MM.1S (cell line): ENCODE measurements at regions not wholly inside any gene's neighbourhood (a gene's known extent, or its start where the extent isn't known, plus 50 kb on each side); places are given as distances from the start of the nearest gene placed in this dataset.

Source experiments
- DNase-seq: peaks from one replicate; pipeline ENCODE4 v3.0.0-alpha.2; 2015
- H2AFZ ChIP-seq: fragments of 300-600 bp; sonication (generic); 2 replicates; pipeline ENCODE4 v1.6.0; 2016; ENCODE audit warnings: antibody characterized with exemption, low read length
- H3F3A ChIP-seq: fragments of 300-600 bp; sonication (generic); 2 replicates; pipeline ENCODE4 v1.6.1; 2016; ENCODE audit warnings: mild to moderate bottlenecking, antibody characterized with exemption, low read length, moderate library complexity, mixed read lengths; ENCODE audit not compliant: insufficient read depth
- H3K27ac ChIP-seq: fragments of 300-600 bp; sonication (generic); 2 replicates; pipeline ENCODE4 v1.5.1; 2016; ENCODE audit warnings: mild to moderate bottlenecking, low read length
- H3K27me3 ChIP-seq: fragments of 300-600 bp; sonication (generic); replicated peaks from 2 replicates; pipeline ENCODE4 v1.6.0; 2016; ENCODE audit warnings: low read length; ENCODE audit not compliant: insufficient read depth
- H3K36me3 ChIP-seq: fragments of 300-600 bp; sonication (generic); replicated peaks from 2 replicates; pipeline ENCODE4 v1.6.1; 2016; ENCODE audit warnings: mild to moderate bottlenecking, low read length, mixed read lengths; ENCODE audit not compliant: insufficient read depth
- H3K4me1 ChIP-seq: fragments of 300-600 bp; sonication (generic); 2 replicates; pipeline ENCODE4 v1.6.1; 2016; ENCODE audit warnings: low read length, mixed read lengths
- H3K4me2 ChIP-seq: fragments of 300-600 bp; sonication (generic); 2 replicates; pipeline ENCODE4 v1.6.0; 2016; ENCODE audit warnings: low read depth, low read length
- H3K4me3 ChIP-seq: fragments of 300-600 bp; sonication (generic); 2 replicates; pipeline ENCODE4 v1.5.1; 2016; ENCODE audit warnings: low read length, mixed read lengths
- H3K79me2 ChIP-seq: fragments of 300-600 bp; sonication (generic); 2 replicates; pipeline ENCODE4 v1.6.1; 2016; ENCODE audit warnings: mixed run types, low read length, mixed read lengths
- H3K9ac ChIP-seq: fragments of 300-600 bp; sonication (generic); 2 replicates; pipeline ENCODE4 v1.6.1; 2016; ENCODE audit warnings: low read length, mixed read lengths
- H3K9me2 ChIP-seq: fragments of 300-600 bp; sonication (generic); replicated peaks from 2 replicates; pipeline ENCODE4 v1.6.1; 2016; ENCODE audit warnings: mild to moderate bottlenecking, low read length, mixed read lengths; ENCODE audit not compliant: insufficient read depth
- H3K9me3 ChIP-seq: fragments of 300-600 bp; sonication (generic); replicated peaks from 2 replicates; pipeline ENCODE4 v1.6.1; 2016; ENCODE audit warnings: mild to moderate bottlenecking, low read length, mixed read lengths; ENCODE audit not compliant: insufficient read depth
- H4K20me1 ChIP-seq: fragments of 300-600 bp; sonication (generic); 2 replicates; pipeline ENCODE4 v1.6.1; 2016; ENCODE audit warnings: mild to moderate bottlenecking, low read length, moderate library complexity, mixed read lengths; ENCODE audit not compliant: insufficient read depth
- EZH2 ChIP-seq: fragments of 300-600 bp; sonication (generic); optimal IDR thresholded peaks from 2 replicates; pipeline ENCODE3; 2017; ENCODE audit warnings: low read depth, mild to moderate bottlenecking, antibody characterized with exemption, low read length, mixed read lengths
- EZH2phosphoT487 ChIP-seq: fragments of 300-600 bp; sonication (generic); IDR thresholded peaks from 2 replicates; pipeline ENCODE4 v1.6.1; 2018; ENCODE audit warnings: antibody characterized with exemption, low read length
- TF ChIP-seq, protein P1 (sequence below): fragments of 300-600 bp; sonication (generic); IDR thresholded peaks from 2 replicates; pipeline ENCODE4 v1.5.1; 2016; ENCODE audit warnings: antibody characterized with exemption, low read length, mixed read lengths

DNA sequence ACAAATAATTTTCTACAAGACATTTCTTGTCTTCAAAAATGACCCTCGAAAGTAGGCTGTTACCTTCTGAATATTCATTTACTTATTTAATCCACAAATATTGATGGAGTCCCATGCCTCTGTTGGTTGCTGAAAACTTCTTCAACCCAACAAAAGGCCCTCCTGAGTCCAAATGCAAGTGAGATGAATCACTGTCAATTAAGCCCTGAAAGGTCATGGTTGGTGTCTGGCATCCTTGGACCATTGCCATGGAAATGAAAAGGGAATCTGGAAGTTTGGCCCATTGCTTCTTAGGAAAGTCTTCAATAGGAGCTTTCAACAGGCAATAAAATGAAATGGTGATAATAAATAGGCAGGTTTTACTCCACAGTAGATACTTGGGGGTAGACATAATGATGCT is 364.7 kb upstream of the DYNLRB2 start:
- Histone ChIP-seq H2AFZ (no peak overlapping the region), H3F3A (no peaks in the 10 kb centered on the region), H3K4me3 (no peak overlapping the region), H3K4me1 (no peaks in the 10 kb centered on the region), H3K9ac (no peak overlapping the region), H3K27ac (no peak overlapping the region), H3K4me2 (no peak overlapping the region), H3K79me2 (no peaks in the 10 kb centered on the region), H3K36me3 (no peaks in the 10 kb centered on the region), H3K9me3 (no peaks in the 10 kb centered on the region), H3K27me3 (no peaks in the 10 kb centered on the region), H3K9me2 (no peaks in the 10 kb centered on the region), H4K20me1 (no peaks in the 10 kb centered on the region)
- no peak for DNase-seq
- TF ChIP-seq EZH2phosphoT487 (no peak), EZH2 (no peak)
- TF ChIP-seq, protein P1, sequence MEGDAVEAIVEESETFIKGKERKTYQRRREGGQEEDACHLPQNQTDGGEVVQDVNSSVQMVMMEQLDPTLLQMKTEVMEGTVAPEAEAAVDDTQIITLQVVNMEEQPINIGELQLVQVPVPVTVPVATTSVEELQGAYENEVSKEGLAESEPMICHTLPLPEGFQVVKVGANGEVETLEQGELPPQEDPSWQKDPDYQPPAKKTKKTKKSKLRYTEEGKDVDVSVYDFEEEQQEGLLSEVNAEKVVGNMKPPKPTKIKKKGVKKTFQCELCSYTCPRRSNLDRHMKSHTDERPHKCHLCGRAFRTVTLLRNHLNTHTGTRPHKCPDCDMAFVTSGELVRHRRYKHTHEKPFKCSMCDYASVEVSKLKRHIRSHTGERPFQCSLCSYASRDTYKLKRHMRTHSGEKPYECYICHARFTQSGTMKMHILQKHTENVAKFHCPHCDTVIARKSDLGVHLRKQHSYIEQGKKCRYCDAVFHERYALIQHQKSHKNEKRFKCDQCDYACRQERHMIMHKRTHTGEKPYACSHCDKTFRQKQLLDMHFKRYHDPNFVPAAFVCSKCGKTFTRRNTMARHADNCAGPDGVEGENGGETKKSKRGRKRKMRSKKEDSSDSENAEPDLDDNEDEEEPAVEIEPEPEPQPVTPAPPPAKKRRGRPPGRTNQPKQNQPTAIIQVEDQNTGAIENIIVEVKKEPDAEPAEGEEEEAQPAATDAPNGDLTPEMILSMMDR = no peak

DNA sequence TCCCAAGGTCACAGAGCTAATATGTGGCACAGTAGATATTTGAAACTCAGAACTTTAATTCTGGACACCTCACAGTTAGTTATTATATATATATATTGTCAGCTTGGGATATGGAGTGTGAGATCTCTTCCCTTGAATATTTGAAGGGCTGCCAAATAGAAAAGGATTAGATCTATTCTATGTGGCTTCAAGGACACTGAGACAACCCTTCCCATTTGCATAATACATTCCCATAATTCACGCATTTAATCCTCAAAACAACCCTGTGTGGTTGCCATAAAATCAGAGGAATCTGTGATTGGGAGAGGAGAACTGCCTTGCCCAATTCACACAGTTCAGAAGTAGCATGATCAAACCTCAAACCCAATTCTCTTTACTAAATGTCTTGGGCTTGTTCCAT is 365.8 kb upstream of the DYNLRB2 start:
- Histone ChIP-seq H3K4me1 (no peaks in the 10 kb centered on the region), H3K36me3 (no peaks in the 10 kb centered on the region), H3K9me3 (no peaks in the 10 kb centered on the region), H3K4me3 (no peak overlapping the region), H3K4me2 (no peak overlapping the region), H3K9ac (no peak overlapping the region), H4K20me1 (no peaks in the 10 kb centered on the region), H2AFZ (no peak overlapping the region), H3K9me2 (no peaks in the 10 kb centered on the region), H3F3A (no peaks in the 10 kb centered on the region), H3K27me3 (no peaks in the 10 kb centered on the region), H3K27ac (no peak overlapping the region), H3K79me2 (no peaks in the 10 kb centered on the region)
- DNase-seq = no peak
- TF ChIP-seq EZH2 (no peak), EZH2phosphoT487 (no peak)
- TF ChIP-seq, protein P1 = no peak

DNA sequence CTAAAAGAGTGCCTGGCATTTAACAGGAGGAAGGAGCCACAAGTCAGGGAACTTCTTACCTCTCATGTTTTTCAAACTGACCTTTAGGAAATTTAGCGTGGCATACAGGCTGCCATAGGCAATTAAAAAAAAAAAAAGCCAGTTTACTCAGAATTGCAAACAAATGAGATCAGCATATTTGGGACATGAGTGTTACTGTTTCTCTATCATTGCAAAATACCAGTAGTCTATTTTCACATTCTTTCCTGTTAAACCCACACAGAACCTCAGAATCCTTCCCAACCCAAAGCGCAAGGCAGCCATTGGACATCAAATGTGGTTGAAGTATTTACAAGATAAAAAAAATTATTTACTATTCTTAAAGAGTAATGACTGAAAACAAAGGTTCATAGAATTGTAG is 366.4 kb upstream of the DYNLRB2 start:
- Histone ChIP-seq H3K79me2 (no peaks in the 10 kb centered on the region), H3K9ac (no peak overlapping the region), H2AFZ (no peak overlapping the region), H3K9me3 (no peaks in the 10 kb centered on the region), H3F3A (no peaks in the 10 kb centered on the region), H3K4me2 (no peak overlapping the region), H3K4me1 (no peaks in the 10 kb centered on the region), H3K4me3 (no peak overlapping the region), H4K20me1 (no peaks in the 10 kb centered on the region), H3K27me3 (no peaks in the 10 kb centered on the region), H3K27ac (no peak overlapping the region), H3K36me3 (no peaks in the 10 kb centered on the region), H3K9me2 (no peaks in the 10 kb centered on the region)
- TF ChIP-seq EZH2 (no peak), EZH2phosphoT487 (no peak)
- TF ChIP-seq, protein P1 = no peak
- DNase-seq = no peak
